ENCODE measurements at regions not wholly inside any gene's neighbourhood (a gene's known extent, or its start where the extent isn't known, plus 50 kb on each side); places are given as distances from the start of the nearest gene placed in this dataset.

GRCh38 chr16:79725051-79725450, 124.5 kb upstream of the MAF start:
- H3K9ac ChIP-seq (ENCODE audit: low read length) = no peak overlapping the region
- TF ChIP-seq EZH2phosphoT487 (conservative IDR thresholded peaks at IDR 0.05; ENCODE audit: low read length) = no peak
- TF ChIP-seq, protein P1, sequence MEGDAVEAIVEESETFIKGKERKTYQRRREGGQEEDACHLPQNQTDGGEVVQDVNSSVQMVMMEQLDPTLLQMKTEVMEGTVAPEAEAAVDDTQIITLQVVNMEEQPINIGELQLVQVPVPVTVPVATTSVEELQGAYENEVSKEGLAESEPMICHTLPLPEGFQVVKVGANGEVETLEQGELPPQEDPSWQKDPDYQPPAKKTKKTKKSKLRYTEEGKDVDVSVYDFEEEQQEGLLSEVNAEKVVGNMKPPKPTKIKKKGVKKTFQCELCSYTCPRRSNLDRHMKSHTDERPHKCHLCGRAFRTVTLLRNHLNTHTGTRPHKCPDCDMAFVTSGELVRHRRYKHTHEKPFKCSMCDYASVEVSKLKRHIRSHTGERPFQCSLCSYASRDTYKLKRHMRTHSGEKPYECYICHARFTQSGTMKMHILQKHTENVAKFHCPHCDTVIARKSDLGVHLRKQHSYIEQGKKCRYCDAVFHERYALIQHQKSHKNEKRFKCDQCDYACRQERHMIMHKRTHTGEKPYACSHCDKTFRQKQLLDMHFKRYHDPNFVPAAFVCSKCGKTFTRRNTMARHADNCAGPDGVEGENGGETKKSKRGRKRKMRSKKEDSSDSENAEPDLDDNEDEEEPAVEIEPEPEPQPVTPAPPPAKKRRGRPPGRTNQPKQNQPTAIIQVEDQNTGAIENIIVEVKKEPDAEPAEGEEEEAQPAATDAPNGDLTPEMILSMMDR (IDR thresholded peaks at IDR 0.05; ENCODE audit: insufficient read depth, low read length, poor library complexity, severe bottlenecking) = no peak

DNA sequence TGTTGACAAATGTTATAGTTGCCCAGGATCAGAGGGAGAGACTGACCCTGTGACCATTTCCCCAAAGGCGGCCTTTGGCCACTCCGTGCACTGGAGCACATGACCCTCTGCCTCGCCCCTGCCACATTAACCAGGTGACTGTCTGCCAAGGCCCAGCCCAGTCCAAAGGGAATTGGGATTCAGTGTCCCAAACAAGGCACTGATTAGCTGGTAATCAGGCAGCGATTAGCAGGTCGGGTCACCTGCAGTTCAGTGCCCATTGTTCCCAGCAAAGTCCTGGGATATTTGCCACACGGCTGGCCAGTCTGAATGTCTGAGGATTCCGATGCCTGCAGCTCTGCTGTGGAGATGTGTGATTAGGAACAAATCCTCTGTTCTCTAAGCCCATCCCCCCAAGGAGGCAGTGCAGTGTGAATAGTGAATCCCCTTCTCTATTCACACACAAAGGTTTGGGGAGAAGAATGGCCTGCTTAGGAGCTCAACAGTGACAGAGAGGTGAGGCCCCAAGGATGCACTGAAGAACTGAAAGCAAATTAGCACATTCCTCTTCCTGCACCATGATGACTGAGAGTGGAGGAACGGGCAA, 123.1 kb upstream of the MAF start:
- Histone ChIP-seq H3F3A (ENCODE audit: insufficient read depth) (no peaks in the 10 kb centered on the region), H3K9me3 (ENCODE audit: insufficient read depth, low read length) (no peaks in the 10 kb centered on the region), H3K9me2 (replicated peaks; ENCODE audit: insufficient read depth, low read length) (no peaks in the 10 kb centered on the region), H3K27me3 (ENCODE audit: low read length) (no peaks in the 10 kb centered on the region), H3K9ac (ENCODE audit: low read length) (no peak overlapping the region), H3K79me2 (ENCODE audit: insufficient read depth, low read length) (no peaks in the 10 kb centered on the region), H3K27ac (ENCODE audit: low read depth, low read length) (no peak overlapping the region), H3K36me3 (ENCODE audit: low read length) (no peaks in the 10 kb centered on the region), H2AFZ (ENCODE audit: low read depth, low read length, severe bottlenecking) (no peak overlapping the region), H3K4me2 (ENCODE audit: low read depth, low read length, poor library complexity, severe bottlenecking) (no peak overlapping the region), H3K4me3 (ENCODE audit: insufficient read depth, low read length, poor library complexity, severe bottlenecking) (no peak overlapping the region), H4K20me1 (ENCODE audit: low read depth, low read length) (no peaks in the 10 kb centered on the region)
- TF ChIP-seq EZH2phosphoT487 (conservative IDR thresholded peaks at IDR 0.05; ENCODE audit: low read length) = no peak
- TF ChIP-seq, protein P1 (IDR thresholded peaks at IDR 0.05; ENCODE audit: insufficient read depth, low read length, poor library complexity, severe bottlenecking) = no peak

More at GRCh38 chr16:79725051-79725450, 124.5 kb upstream of the MAF start:
- no peaks in the 10 kb centered on the region for H4K20me1 ChIP-seq (ENCODE audit: low read depth, low read length)
- no peak overlapping the region for H3K4me2 ChIP-seq (ENCODE audit: low read depth, low read length, poor library complexity, severe bottlenecking)
- no peak overlapping the region for H2AFZ ChIP-seq (ENCODE audit: low read depth, low read length, severe bottlenecking)
- H3F3A ChIP-seq (ENCODE audit: insufficient read depth) = no peaks in the 10 kb centered on the region
- no peak overlapping the region for H3K4me3 ChIP-seq (ENCODE audit: insufficient read depth, low read length, poor library complexity, severe bottlenecking)
- no peaks in the 10 kb centered on the region for H3K9me3 ChIP-seq (ENCODE audit: insufficient read depth, low read length)
- no peak overlapping the region for H3K27ac ChIP-seq (ENCODE audit: low read depth, low read length)
- H3K9me2 ChIP-seq (replicated peaks; ENCODE audit: insufficient read depth, low read length) = no peaks in the 10 kb centered on the region
- no peaks in the 10 kb centered on the region for H3K27me3 ChIP-seq (ENCODE audit: low read length)
- no peaks in the 10 kb centered on the region for H3K36me3 ChIP-seq (ENCODE audit: low read length)
- H3K79me2 ChIP-seq (ENCODE audit: insufficient read depth, low read length) = no peaks in the 10 kb centered on the region

DNA sequence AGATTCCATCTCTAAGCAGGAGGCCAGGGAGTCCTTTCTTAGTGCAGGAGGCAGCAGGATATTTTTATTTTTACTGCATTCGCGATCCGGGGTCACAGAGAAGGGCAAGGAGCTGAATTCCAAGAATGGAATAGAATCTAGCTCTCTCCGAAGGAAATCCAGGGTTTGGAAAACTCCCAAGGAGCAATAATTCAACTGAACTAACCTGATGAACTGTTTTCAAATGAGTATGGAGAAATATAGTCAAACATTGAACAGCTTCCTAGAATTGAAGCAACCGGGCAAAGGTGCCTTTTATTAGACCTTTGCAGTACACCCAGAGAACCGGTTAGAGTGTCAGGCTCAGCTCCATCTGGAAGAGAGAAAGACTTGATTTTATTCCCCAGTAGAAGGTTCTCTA, 120.7 kb upstream of the MAF start:
- no peaks in the 10 kb centered on the region for H3K36me3 ChIP-seq (ENCODE audit: low read length)
- no peak overlapping the region for H2AFZ ChIP-seq (ENCODE audit: low read depth, low read length, severe bottlenecking)
- H3K4me3 ChIP-seq (ENCODE audit: insufficient read depth, low read length, poor library complexity, severe bottlenecking) = no peak overlapping the region
- no peaks in the 10 kb centered on the region for H4K20me1 ChIP-seq (ENCODE audit: low read depth, low read length)
- H3F3A ChIP-seq (ENCODE audit: insufficient read depth) = no peaks in the 10 kb centered on the region
- no peaks in the 10 kb centered on the region for H3K9me3 ChIP-seq (ENCODE audit: insufficient read depth, low read length)
- no peaks in the 10 kb centered on the region for H3K79me2 ChIP-seq (ENCODE audit: insufficient read depth, low read length)
- no peak overlapping the region for H3K4me2 ChIP-seq (ENCODE audit: low read depth, low read length, poor library complexity, severe bottlenecking)
- H3K27me3 ChIP-seq (ENCODE audit: low read length) = no peaks in the 10 kb centered on the region
- H3K9ac ChIP-seq (ENCODE audit: low read length) = no peak overlapping the region
- H3K9me2 ChIP-seq (replicated peaks; ENCODE audit: insufficient read depth, low read length) = no peaks in the 10 kb centered on the region
- H3K27ac ChIP-seq (ENCODE audit: low read depth, low read length) = no peak overlapping the region
- TF ChIP-seq, protein P1 (IDR thresholded peaks at IDR 0.05; ENCODE audit: insufficient read depth, low read length, poor library complexity, severe bottlenecking) = no peak
- no peak for TF ChIP-seq EZH2phosphoT487 (conservative IDR thresholded peaks at IDR 0.05; ENCODE audit: low read length)

All from SU-DHL-6 (cell line).